ENCODE measurements at regions not wholly inside any gene's neighbourhood (a gene's known extent, or its start where the extent isn't known, plus 50 kb on each side); places are given as distances from the start of the nearest gene placed in this dataset.

DNA sequence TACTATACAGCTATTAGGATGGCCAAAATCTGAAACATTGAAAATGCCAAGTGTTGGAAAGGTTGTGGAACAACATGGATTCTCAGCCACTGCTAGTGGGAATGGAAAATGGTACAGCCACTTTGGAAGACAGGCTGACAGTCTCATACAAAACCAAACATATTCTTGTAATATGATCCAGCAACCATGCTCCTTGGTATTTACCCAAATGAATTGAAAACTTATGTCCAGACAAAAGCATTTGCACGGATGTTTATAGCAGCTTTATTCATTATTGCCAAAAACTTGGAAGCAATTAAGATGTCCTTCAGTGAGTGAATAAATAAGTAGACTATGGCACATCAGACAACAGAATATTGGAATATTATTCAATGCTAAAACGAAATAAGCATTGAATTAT is 105.8 kb upstream of the DCLK2 start:
- TF ChIP-seq, protein P1, sequence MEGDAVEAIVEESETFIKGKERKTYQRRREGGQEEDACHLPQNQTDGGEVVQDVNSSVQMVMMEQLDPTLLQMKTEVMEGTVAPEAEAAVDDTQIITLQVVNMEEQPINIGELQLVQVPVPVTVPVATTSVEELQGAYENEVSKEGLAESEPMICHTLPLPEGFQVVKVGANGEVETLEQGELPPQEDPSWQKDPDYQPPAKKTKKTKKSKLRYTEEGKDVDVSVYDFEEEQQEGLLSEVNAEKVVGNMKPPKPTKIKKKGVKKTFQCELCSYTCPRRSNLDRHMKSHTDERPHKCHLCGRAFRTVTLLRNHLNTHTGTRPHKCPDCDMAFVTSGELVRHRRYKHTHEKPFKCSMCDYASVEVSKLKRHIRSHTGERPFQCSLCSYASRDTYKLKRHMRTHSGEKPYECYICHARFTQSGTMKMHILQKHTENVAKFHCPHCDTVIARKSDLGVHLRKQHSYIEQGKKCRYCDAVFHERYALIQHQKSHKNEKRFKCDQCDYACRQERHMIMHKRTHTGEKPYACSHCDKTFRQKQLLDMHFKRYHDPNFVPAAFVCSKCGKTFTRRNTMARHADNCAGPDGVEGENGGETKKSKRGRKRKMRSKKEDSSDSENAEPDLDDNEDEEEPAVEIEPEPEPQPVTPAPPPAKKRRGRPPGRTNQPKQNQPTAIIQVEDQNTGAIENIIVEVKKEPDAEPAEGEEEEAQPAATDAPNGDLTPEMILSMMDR (conservative IDR thresholded peaks at IDR 0.05): no peak
- H3K27ac ChIP-seq: no peak overlapping the region

DNA sequence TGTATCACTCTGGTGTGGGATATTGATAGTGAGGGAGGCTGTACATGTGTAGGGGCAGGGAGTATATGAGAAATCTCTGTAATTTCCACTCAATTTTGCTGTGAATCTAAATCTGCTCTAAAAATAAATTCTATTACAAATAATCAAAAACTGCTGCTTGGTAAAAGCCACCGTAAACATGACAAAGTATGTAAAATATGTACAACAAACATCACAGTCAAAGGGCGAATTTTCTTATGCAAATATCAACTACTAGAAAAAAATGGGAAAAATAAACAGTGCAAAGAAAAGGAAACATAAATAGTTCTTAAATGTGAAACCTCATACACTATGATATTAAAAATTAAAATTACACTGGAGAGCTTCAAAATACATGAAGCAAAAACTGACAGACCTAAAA is 105.1 kb upstream of the DCLK2 start:
- TF ChIP-seq, protein P1 (conservative IDR thresholded peaks at IDR 0.05): no peak
- H3K27ac ChIP-seq: no peak overlapping the region

DNA sequence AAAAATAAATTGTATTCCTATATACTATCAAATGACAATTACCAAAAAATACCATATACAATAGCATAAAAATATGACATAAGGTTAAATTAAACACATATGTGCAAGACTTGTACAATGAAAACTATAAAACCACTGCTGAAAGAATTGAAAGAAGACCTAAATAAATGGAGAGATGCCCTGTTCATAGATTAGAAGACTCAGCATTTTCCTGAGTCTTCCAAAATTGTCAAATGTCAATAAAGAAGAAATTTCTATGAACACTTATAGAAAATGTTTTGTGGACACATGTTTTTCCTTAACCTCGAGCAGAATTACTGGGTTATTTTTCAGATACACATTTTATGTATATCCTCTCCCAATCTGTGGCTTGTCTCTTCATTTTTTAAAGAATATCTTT is 103.1 kb upstream of the DCLK2 start:
- H3K27ac ChIP-seq: no peak overlapping the region
- TF ChIP-seq, protein P1 (conservative IDR thresholded peaks at IDR 0.05): no peak

DNA sequence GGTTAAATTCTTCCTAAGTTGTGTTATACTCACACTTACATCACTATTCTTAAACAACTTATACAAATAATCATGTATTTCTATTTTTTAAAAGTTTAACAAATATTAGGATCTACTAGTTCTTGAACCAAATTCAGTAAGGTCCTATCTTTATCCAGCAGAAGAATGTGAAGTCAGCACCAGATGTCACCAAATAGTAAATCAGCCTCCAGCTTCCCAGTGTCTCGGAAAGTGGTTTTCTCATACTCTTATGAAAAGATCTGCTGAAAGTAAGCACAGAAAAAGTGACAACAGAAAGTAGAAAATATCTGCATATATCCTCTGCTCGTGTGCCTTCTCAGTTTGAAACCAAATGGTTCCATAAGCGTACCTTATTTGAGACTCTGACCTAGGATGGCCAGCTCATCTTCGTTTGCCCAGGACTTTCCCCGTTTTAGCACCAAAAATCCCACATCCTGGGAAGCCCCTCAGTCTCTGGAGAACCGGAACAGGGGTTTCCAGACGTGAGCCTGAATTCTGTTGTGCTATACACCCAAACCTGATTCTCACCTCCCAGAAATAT is 98.0 kb upstream of the DCLK2 start:
- TF ChIP-seq, protein P1 (conservative IDR thresholded peaks at IDR 0.05): no peak
- H3K27ac ChIP-seq: no peak overlapping the region

DNA sequence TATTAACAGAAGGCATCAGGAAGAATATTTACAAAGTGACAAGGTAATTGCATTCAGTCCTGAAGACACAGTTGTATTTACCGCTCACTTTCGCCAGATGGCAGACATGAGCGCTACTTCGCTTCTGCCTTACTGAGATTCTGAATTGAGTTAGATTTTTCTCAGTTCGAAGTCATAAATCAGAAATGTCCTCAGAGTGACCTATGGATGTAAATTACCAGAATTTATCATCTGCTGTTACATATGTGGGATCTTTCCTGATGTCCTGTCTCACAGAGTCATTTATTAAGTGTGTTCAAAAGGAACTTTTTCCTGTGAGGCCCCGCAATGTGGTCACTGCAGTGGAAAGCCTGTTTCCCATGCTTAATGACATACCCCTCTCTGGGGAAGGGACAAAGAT is 97.3 kb upstream of the DCLK2 start:
- no peak overlapping the region for H3K27ac ChIP-seq
- TF ChIP-seq, protein P1 (conservative IDR thresholded peaks at IDR 0.05): peak; percentile 84

DNA sequence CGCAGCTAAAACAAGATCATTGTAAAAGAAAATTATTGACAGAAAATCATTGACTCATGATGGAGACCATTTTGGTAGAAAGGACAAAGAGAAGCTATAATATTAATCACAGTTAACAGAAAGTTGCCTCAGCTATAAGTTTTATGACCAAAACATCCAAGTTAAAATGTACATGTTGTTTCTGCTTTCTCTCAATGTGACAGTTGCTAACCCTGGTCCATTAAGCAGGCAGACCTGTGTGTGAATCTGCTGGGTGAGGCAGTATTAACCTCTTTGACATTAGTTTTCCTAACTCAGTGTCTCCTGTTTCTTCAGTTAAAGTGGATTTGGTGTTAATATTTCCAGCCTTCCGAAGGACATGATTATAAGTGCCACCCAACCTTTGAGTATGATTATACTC is 94.8 kb upstream of the DCLK2 start:
- TF ChIP-seq, protein P1 (conservative IDR thresholded peaks at IDR 0.05): no peak
- H3K27ac ChIP-seq: no peak overlapping the region

DNA sequence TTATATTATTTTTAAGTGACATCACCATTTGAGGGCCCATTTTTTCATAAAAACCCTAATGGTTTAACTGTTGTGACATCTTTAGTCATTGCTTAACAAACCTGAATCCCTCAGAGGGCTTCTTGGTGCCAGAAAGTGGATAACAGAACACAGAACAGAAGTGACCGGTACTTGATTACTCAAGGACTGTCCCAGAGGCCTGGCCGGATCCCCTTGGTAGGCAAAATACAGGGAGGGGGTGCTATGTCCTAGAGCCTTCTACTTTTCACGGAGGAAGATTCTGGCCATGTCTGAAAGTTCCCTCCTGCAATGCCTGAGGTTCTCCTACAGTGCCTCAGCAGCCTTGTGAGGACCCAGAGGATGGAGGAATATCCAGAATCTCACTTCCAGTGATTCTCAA is 94.3 kb upstream of the DCLK2 start:
- no peak overlapping the region for H3K27ac ChIP-seq
- TF ChIP-seq, protein P1 (conservative IDR thresholded peaks at IDR 0.05): no peak
